ENCODE measurements at regions not wholly inside any gene's neighbourhood (a gene's known extent, or its start where the extent isn't known, plus 50 kb on each side); places are given as distances from the start of the nearest gene placed in this dataset.

- H3K9me3 ChIP-seq: no peaks in the 10 kb centered on the region
Observed at GRCh38 chr9:99371376-99371775, 149.3 kb downstream of the SEC61B start.

GRCh38 chr9:99373912-99374311 lies 151.8 kb downstream of the SEC61B start:
- Histone ChIP-seq H3K4me1 (no peaks in the 10 kb centered on the region), H3K9me3 (no peaks in the 10 kb centered on the region), H3K27me3 (no peaks in the 10 kb centered on the region), H3K36me3 (no peaks in the 10 kb centered on the region), H3K4me3 (no peak overlapping the region), H3K27ac (no peak overlapping the region)
- TF ChIP-seq POLR2A (IDR thresholded peaks at IDR 0.05): no peak
- TF ChIP-seq, protein P1, sequence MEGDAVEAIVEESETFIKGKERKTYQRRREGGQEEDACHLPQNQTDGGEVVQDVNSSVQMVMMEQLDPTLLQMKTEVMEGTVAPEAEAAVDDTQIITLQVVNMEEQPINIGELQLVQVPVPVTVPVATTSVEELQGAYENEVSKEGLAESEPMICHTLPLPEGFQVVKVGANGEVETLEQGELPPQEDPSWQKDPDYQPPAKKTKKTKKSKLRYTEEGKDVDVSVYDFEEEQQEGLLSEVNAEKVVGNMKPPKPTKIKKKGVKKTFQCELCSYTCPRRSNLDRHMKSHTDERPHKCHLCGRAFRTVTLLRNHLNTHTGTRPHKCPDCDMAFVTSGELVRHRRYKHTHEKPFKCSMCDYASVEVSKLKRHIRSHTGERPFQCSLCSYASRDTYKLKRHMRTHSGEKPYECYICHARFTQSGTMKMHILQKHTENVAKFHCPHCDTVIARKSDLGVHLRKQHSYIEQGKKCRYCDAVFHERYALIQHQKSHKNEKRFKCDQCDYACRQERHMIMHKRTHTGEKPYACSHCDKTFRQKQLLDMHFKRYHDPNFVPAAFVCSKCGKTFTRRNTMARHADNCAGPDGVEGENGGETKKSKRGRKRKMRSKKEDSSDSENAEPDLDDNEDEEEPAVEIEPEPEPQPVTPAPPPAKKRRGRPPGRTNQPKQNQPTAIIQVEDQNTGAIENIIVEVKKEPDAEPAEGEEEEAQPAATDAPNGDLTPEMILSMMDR (IDR thresholded peaks at IDR 0.05): no peak
- intact Hi-C loops (cut with DNase I; ENCODE audit: low total_unique reads): no loop called here
- DNase-seq: no peak

More at GRCh38 chr9:99371376-99371775, 149.3 kb downstream of the SEC61B start:
- Histone ChIP-seq H3K4me3 (no peak overlapping the region), H3K27me3 (no peaks in the 10 kb centered on the region), H3K27ac (no peak overlapping the region), H3K4me1 (no peaks in the 10 kb centered on the region), H3K36me3 (no peaks in the 10 kb centered on the region)
- DNase-seq: no peak
- TF ChIP-seq POLR2A (IDR thresholded peaks at IDR 0.05): no peak
- TF ChIP-seq, protein P1 (IDR thresholded peaks at IDR 0.05): no peak
- intact Hi-C loops (cut with DNase I; ENCODE audit: low total_unique reads): no loop called here

- Histone ChIP-seq H3K36me3 (no peaks in the 10 kb centered on the region), H3K27me3 (no peaks in the 10 kb centered on the region), H3K9me3 (no peaks in the 10 kb centered on the region), H3K4me1 (no peaks in the 10 kb centered on the region), H3K27ac (no peak overlapping the region), H3K4me3 (no peak overlapping the region)
- TF ChIP-seq, protein P1 (IDR thresholded peaks at IDR 0.05): no peak
- TF ChIP-seq POLR2A (IDR thresholded peaks at IDR 0.05): no peak
- intact Hi-C loops (cut with DNase I; ENCODE audit: low total_unique reads): no loop called here
- DNase-seq: no peak
Observed at GRCh38 chr9:99374793-99375192, 152.7 kb downstream of the SEC61B start.

- Histone ChIP-seq H3K9me3 (no peaks in the 10 kb centered on the region), H3K36me3 (no peaks in the 10 kb centered on the region), H3K4me3 (no peak overlapping the region), H3K27ac (no peak overlapping the region), H3K27me3 (no peaks in the 10 kb centered on the region), H3K4me1 (no peaks in the 10 kb centered on the region)
- no peak for DNase-seq
- intact Hi-C loops (cut with DNase I; ENCODE audit: low total_unique reads): no loop called here
- TF ChIP-seq, protein P1 (IDR thresholded peaks at IDR 0.05): no peak
- TF ChIP-seq POLR2A (IDR thresholded peaks at IDR 0.05): no peak
Observed at GRCh38 chr9:99375481-99375880, 153.4 kb downstream of the SEC61B start.

DNA sequence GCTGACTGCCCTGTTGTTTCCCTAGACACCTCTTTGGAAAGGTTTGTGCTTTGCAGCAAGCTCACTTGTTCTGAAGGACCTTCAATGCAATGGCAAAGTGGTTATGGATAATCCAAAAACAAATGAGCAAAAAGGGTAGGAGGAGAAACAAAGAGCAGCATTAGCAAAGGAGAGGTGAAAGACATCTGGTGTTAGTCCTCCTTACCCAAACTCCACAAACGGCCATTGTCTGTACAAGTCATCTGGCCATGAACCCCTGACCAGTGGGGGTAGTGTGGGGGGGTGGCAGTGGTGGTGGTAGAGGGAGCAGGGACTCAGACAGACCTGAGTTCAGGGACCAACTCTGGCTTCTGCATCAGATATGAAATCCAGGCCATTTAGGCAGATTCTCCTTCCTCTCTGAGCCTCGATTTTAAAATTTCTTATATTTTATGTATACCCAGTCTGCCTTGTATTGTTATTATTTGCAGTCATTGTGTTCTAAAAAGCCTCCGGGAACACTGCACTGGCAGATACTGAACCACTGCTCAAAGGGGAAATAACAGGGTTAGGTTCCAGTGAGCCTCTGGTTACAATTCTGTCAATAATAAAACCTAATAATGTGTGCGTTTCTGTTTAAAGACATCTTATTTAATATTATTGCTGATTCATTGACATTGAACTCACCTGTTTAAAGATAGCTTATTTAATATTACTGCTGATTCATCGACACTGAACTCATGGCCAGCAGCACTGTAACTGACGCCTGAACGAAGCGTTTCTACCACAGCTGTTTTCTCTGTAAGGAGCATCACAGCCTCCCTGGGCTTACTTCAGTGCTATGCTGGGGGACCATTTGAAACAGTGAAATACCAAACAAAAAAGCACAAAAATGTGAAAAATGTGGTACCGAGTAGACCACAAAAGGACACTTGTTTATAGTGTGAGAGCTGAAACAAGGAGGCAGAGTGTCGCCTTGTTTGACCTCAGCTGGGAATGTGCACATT lies 156.0 kb downstream of the SEC61B start:
- H3K9me3 ChIP-seq: no peaks in the 10 kb centered on the region
- H3K27ac ChIP-seq: no peak overlapping the region
- H3K4me1 ChIP-seq: no peaks in the 10 kb centered on the region
- intact Hi-C loops (cut with DNase I; ENCODE audit: low total_unique reads): no loop called here
- H3K36me3 ChIP-seq: no peaks in the 10 kb centered on the region
- no peaks in the 10 kb centered on the region for H3K27me3 ChIP-seq
- no peak overlapping the region for H3K4me3 ChIP-seq
- TF ChIP-seq, protein P1 (IDR thresholded peaks at IDR 0.05): no peak
- no peak for TF ChIP-seq POLR2A (IDR thresholded peaks at IDR 0.05)
- no peak for DNase-seq

Measured in uterus (tissue), 3 donors.